ENCODE measurements at regions not wholly inside any gene's neighbourhood (a gene's known extent, or its start where the extent isn't known, plus 50 kb on each side); places are given as distances from the start of the nearest gene placed in this dataset.

- DNase-seq, result no peak
Observed at GRCh38 chrX:21056622-21057021, 317.6 kb upstream of the CNKSR2 start.

GRCh38 chrX:21047034-21047455 is 327.2 kb upstream of the CNKSR2 start:
- no peak for DNase-seq

- no peak for DNase-seq
Observed at GRCh38 chrX:21014326-21014725, 359.9 kb upstream of the CNKSR2 start.

- DNase-seq, result no peak
Observed at GRCh38 chrX:21004835-21005234, 369.4 kb upstream of the CNKSR2 start.

GRCh38 chrX:20995829-20996228 is 378.4 kb upstream of the CNKSR2 start:
- no peak for DNase-seq

- no peak for DNase-seq
Observed at GRCh38 chrX:20989361-20989760, 384.9 kb upstream of the CNKSR2 start.

- DNase-seq, result no peak
Observed at GRCh38 chrX:20988804-20989203, 385.4 kb upstream of the CNKSR2 start.

GRCh38 chrX:20988118-20988517 is 386.1 kb upstream of the CNKSR2 start:
- DNase-seq, result no peak

GRCh38 chrX:20980426-20980825 is 393.8 kb upstream of the CNKSR2 start:
- DNase-seq, result no peak

- no peak for DNase-seq
Observed at GRCh38 chrX:20974326-20974725, 399.9 kb upstream of the CNKSR2 start.

GRCh38 chrX:20973038-20973437 is 401.2 kb upstream of the CNKSR2 start:
- DNase-seq, result no peak

GRCh38 chrX:20971250-20971649 is 403.0 kb upstream of the CNKSR2 start:
- no peak for DNase-seq

GRCh38 chrX:20969565-20969964 is 404.7 kb upstream of the CNKSR2 start:
- DNase-seq, result no peak

- no peak for DNase-seq
Observed at GRCh38 chrX:20968996-20969395, 405.2 kb upstream of the CNKSR2 start.

- DNase-seq, result no peak
Observed at GRCh38 chrX:20967725-20968124, 406.5 kb upstream of the CNKSR2 start.

GRCh38 chrX:20965270-20966044 is 408.8 kb upstream of the CNKSR2 start:
- no peak for DNase-seq

GRCh38 chrX:20954014-20954413 is 420.2 kb upstream of the CNKSR2 start:
- no peak for DNase-seq

- DNase-seq, result no peak
Observed at GRCh38 chrX:20952180-20952579, 422.0 kb upstream of the CNKSR2 start.

- no peak for DNase-seq
Observed at GRCh38 chrX:20951016-20951810, 423.0 kb upstream of the CNKSR2 start.

- no peak for DNase-seq
Observed at GRCh38 chrX:20947411-20947912, 426.8 kb upstream of the CNKSR2 start.

- DNase-seq, result no peak
Observed at GRCh38 chrX:20913760-20914159, 460.5 kb upstream of the CNKSR2 start.

GRCh38 chrX:20906571-20906970 is 467.6 kb upstream of the CNKSR2 start:
- DNase-seq, result no peak

GRCh38 chrX:20884565-20884964 is 489.7 kb upstream of the CNKSR2 start:
- no peak for DNase-seq

- DNase-seq, result no peak
Observed at GRCh38 chrX:20863649-20864048, 510.6 kb upstream of the CNKSR2 start.

All from effector CD4-positive, alpha-beta T cell (primary cell).